Kidney glomerular epithelial cell (primary cell): ENCODE measurements at regions not wholly inside any gene's neighbourhood (a gene's known extent, or its start where the extent isn't known, plus 50 kb on each side); places are given as distances from the start of the nearest gene placed in this dataset.

Experiments
- DNase-seq: peaks from one replicate; lab custom pipeline; 2025; lab: John Stamatoyannopoulos, UW

GRCh38 chr6:113461153-113461932 lies 395.8 kb upstream of the MARCKS start:
- DNase-seq: no peak

DNA sequence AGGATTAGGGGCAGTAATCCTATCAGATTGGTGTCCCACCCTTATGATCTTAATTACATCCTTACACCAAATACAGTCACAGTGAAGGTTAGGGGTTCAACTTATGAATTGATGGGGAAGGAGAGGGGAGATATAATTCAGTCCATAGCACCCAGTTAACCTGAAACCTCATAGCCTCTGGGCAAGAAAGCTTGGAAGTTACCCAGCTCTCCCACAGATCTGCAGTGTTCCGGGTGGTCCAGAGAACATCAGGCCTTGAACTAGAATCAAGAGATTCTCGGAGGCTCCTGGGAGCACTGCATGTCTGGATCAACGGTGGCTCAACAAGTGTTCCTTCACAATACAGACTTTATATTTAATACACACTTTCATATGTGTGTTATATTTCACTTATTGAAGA lies 392.6 kb upstream of the MARCKS start:
- no peak for DNase-seq

GRCh38 chr6:113464960-113465359 lies 392.2 kb upstream of the MARCKS start:
- DNase-seq: peak; percentile 20

DNA sequence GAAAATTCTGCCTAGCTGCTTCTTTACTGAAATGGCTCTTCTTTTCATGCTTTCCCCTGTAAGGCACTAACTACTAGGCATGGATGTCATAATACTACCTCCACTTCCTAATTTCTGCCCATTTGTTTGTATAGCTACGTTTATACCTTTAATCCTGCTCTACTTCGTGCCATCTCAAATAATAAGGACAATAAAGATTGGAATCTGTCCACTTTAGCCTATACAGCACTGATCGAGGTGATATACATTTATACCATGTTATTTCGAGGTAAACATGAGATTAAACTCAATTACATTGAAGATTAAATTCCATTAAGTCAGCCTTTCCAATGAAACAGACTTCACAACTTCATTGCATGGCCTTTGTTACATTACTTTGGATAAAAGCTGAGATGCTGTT lies 390.6 kb upstream of the MARCKS start:
- no peak for DNase-seq

DNA sequence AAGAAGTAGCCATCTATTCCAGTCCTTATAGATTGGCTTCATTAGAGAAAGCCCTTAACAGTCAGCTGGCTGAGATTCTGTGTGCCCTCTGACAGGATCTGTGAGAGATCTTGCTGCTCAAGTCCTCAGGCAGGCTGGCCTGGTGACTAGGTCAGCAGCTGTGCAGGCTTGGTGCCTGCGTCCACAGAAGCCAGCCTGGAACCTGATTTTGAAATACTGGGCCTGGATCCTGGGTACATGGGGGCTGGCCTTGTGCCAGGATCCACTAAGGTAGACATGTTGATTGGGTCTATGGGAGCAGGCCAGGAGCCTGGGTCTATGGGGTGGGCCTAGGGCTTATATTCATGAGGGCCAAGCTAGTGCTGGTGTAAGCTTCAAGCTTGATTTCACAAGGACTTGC lies 381.8 kb upstream of the MARCKS start:
- DNase-seq: no peak

- DNase-seq: peak; percentile 27
These were observed 380.0 kb upstream of the MARCKS start for GRCh38 chr6:113476937-113477839.

DNA sequence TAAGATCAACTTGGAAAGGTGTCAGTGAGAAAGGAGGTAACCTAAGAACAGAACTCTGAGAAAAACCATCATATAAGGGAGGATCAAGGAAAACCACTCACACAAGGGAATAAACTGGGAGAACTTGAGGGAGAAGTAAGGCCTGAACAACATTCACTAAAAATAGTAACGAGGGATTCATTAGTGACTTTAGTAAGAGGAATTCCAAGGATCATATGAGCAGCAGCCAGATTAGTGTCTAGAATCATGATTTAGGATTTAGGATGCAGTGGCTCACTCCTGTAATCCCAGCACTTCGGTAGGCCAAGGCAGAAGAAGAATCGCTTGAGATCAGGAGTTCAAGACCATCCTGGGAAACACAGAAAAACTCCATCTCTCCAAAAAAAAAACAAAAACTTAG lies 376.5 kb upstream of the MARCKS start:
- DNase-seq: no peak

DNA sequence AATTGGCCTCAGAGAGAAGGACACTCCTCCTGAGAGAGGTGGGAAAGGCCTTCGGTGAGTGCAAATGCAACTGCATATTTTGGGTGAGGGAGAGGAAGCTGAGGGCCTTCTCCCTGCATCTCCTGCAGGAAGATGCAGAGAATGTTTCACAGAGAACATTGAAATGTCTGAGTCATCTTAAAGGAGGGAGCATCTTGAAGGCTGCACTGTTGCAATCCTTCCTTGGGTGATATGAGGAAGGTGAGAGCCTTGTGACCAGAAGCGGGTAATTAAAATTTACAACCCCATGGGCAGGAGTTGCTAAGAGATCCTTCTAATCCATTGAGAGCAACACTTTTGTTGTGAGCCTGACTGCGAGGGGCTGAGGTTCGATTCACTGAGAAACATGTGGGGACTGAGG lies 375.7 kb upstream of the MARCKS start:
- no peak for DNase-seq

GRCh38 chr6:113481910-113482309 lies 375.2 kb upstream of the MARCKS start:
- no peak for DNase-seq

- no peak for DNase-seq
These were observed 374.4 kb upstream of the MARCKS start for GRCh38 chr6:113482771-113483170.

DNA sequence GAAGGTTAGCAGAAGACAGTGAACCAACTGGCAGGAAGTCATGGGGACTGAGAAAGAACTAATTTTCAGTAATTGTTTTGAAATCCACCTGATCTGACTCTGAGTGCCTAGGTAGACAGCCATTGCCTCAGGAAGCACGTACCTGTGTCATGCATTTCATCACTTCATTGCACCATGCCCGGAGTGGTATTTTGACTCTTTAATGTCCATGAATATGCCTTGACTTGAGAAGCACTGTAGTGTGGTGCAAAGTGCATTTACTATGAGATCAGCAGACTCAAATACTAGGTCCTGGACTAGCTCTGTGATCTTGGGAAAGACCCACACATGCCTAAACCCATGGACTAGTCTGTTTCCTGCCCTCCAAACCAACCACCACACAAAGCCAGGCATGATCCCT lies 370.9 kb upstream of the MARCKS start:
- DNase-seq: no peak

- no peak for DNase-seq
These were observed 369.6 kb upstream of the MARCKS start for GRCh38 chr6:113487489-113488058.

- no peak for DNase-seq
These were observed 369.1 kb upstream of the MARCKS start for GRCh38 chr6:113488061-113488460.

GRCh38 chr6:113488812-113489685 lies 368.1 kb upstream of the MARCKS start:
- DNase-seq: no peak

GRCh38 chr6:113489952-113490746 lies 367.0 kb upstream of the MARCKS start:
- no peak for DNase-seq

DNA sequence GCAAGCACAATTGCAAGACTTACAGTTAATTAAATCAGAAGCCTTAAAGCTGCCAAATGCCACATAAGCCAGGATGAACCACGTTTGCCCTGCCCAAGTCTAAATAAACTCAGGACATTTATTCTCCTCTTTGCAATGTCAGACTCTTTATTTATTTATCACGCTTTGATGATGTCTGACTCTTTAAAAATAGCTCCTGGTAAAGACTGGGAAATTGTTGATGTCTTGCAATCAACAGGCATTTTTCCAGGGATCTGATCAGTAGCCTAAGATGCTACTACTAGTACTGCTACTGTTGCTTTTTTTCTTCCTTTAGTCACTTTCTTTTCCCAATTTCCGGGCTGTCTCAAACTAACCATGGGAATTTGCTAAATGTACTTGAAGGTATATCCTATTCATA lies 365.8 kb upstream of the MARCKS start:
- no peak for DNase-seq

DNA sequence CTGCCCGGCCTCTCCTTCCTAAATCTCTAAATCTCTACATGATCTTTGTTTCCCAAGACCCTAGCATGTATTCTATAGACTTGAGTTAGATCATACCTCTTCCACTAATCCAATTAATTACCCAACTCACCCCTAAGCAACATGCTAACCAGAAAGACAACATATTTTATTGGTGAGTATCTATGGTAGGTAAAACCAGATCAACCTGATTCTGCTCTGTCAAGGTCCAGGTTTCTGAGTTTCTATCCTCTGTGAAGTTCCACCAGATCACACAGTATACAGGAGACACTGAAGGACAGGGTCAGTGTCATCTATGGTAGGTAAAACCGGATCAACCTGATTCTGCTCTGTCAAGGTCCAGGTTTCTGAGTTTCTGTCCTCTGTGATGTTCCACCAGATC lies 363.2 kb upstream of the MARCKS start:
- DNase-seq: no peak

- peak; percentile 67 for DNase-seq
These were observed 361.6 kb upstream of the MARCKS start for GRCh38 chr6:113495521-113495920.

GRCh38 chr6:113496166-113496565 lies 361.0 kb upstream of the MARCKS start:
- DNase-seq: no peak

DNA sequence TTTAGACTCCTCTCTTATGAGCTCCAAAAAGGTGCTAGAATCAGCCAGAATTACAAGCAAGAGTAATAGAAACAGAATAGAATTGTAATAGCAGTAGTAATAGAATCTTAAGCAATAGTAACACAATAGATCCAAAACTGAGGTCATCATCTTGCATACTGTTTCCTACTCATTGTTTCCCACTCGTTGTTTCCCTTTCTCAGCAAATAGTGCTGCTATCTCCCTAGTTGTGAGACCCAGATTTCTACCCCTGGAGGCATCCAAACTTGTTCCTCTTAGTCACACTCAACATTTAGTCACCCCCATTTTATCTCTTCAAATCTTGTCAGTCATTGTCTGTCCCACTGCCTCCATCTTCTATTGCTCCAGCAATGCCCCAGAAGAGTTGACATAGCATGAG lies 356.9 kb upstream of the MARCKS start:
- DNase-seq: no peak

DNA sequence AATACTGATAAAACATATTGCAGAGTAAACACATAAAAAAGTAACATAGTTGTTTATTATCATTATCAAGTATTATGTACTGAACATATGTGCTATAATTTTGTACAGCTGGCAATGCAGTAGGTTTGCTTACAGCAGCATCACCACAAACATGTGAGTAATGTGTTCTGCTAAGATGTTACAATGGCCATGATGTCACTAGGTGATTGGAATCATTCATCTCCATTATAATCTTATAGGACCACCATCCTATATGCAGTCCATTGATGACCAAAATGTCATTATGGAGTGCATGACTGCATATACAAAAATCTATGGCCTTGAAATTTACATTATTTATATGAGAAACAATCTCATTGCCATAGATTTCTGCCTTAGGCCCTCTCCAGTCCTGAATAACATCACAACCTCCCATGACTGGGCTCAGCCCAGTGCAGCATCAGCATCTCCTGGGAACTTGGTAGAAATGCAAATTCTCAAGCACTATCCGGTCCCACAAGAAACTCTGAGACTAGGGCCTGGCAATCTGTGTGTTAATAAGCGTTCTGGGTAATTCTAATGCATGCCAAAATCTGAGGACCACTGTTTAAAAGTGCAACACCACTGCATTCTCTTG lies 352.0 kb upstream of the MARCKS start:
- DNase-seq: no peak
